K562 (cell line): ENCODE measurements at regions not wholly inside any gene's neighbourhood (a gene's known extent, or its start where the extent isn't known, plus 50 kb on each side); places are given as distances from the start of the nearest gene placed in this dataset.
A peak's percentile ranks its signal among the peaks of the same experiment; 100 is the strongest.

Source experiments
- ATF1 ChIP-seq, 2 experiments: fragments of 450-650 bp in 1 of 2; IDR thresholded peaks; 2 replicates each; pipeline ENCODE4 v1.6.1; 2016; ENCODE audit warnings: missing compliant biosample characterization in 1 of 2, missing genetic modification characterization in 1 of 2
- ATF4 ChIP-seq: fragments of 450-650 bp; formaldehyde crosslinking; IDR thresholded peaks from 2 replicates; pipeline ENCODE4 v1.4.0; 2022; ENCODE audit warnings: mild to moderate bottlenecking, moderate library complexity
- HDAC8 ChIP-seq: fragments of 450-650 bp; IDR thresholded peaks from 2 replicates; pipeline ENCODE4 v1.6.1; 2016; ENCODE audit warnings: mild to moderate bottlenecking, missing genetic modification characterization, moderate library complexity, missing compliant biosample characterization
- HIVEP1 ChIP-seq: fragments of 250-450 bp; sonication (Bioruptor Pico); IDR thresholded peaks from 2 replicates; pipeline ENCODE4 v1.4.0; 2020; ENCODE audit warnings: mild to moderate bottlenecking
- ID3 ChIP-seq, 2 experiments: fragments of 250-450 bp in 1 of 2; fragments of 450-650 bp in 1 of 2; sonication (Bioruptor Pico) in 1 of 2; IDR thresholded peaks; 2 replicates each; pipeline versions ENCODE4 v1.6.1 to v1.8.0; 2016 to 2021; ENCODE audit warnings: mild to moderate bottlenecking in 2 of 2, moderate library complexity in 2 of 2, missing compliant biosample characterization in 1 of 2, missing genetic modification characterization in 1 of 2
- ILK ChIP-seq: fragments of 450-650 bp; IDR thresholded peaks from 2 replicates; pipeline ENCODE4 v1.6.1; 2016; ENCODE audit warnings: missing genetic modification characterization, low read depth, mild to moderate bottlenecking, missing compliant biosample characterization, moderate library complexity, borderline replicate concordance
- KLF1 ChIP-seq: fragments of 450-650 bp; IDR thresholded peaks from 2 replicates; pipeline ENCODE4 v1.6.1; 2016; ENCODE audit warnings: missing genetic modification characterization, missing compliant biosample characterization
- PHF8 ChIP-seq: fragments of 200-600 bp; sonication (generic); IDR thresholded peaks from 2 replicates; pipeline ENCODE4 v1.6.1; 2012; ENCODE audit warnings: mixed run types, mild to moderate bottlenecking, inconsistent platforms, low read length, moderate library complexity, borderline replicate concordance
- PTTG1 ChIP-seq: fragments of 450-650 bp; IDR thresholded peaks from 2 replicates; pipeline ENCODE4 v1.6.1; 2016; ENCODE audit warnings: low read depth, mild to moderate bottlenecking, missing genetic modification characterization, missing compliant biosample characterization
- SMAD3 ChIP-seq: fragments of 450-650 bp; formaldehyde crosslinking; conservative IDR thresholded peaks from 2 replicates; pipeline ENCODE4 v1.4.0; 2020; ENCODE audit warnings: mild to moderate bottlenecking
- SMAD4 ChIP-seq: fragments of 250-450 bp; sonication (Bioruptor Pico); conservative IDR thresholded peaks from 2 replicates; pipeline ENCODE4 v1.8.0; 2021; ENCODE audit warnings: inconsistent platforms, mild to moderate bottlenecking, moderate library complexity
- TAL1 ChIP-seq: fragments of 450-650 bp; IDR thresholded peaks from 2 replicates; pipeline ENCODE4 v1.6.1; 2016; ENCODE audit warnings: mild to moderate bottlenecking
- TFAM ChIP-seq: fragments of 250-450 bp; sonication (Bioruptor Pico); conservative IDR thresholded peaks from 2 replicates; pipeline ENCODE4 v1.5.0; 2021; ENCODE audit warnings: mild to moderate bottlenecking, moderate library complexity
- ZNF263 ChIP-seq: sonication (generic); formaldehyde crosslinking; IDR thresholded peaks from 2 replicates; pipeline ENCODE4 v1.8.0; 2022; ENCODE audit warnings: mild to moderate bottlenecking, missing genetic modification reagents, borderline replicate concordance
- ZNF507 ChIP-seq: conservative IDR thresholded peaks from 2 replicates; pipeline ENCODE4 v1.6.1; 2017; ENCODE audit warnings: missing genetic modification characterization, missing compliant biosample characterization
- ZNF76 ChIP-seq: fragments of 250-450 bp; sonication (Bioruptor Pico); IDR thresholded peaks from 2 replicates; pipeline ENCODE4 v1.4.0; 2020; ENCODE audit warnings: mild to moderate bottlenecking, moderate library complexity, borderline replicate concordance
- ZNF766 ChIP-seq: fragments of 200-800 bp; sonication (Bioruptor generic); conservative IDR thresholded peaks from 2 replicates; pipeline ENCODE4 v1.6.1; 2016; ENCODE audit warnings: missing genetic modification characterization, missing compliant biosample characterization
- ZNF780A ChIP-seq: fragments of 250-450 bp; sonication (Bioruptor Pico); IDR thresholded peaks from 2 replicates; pipeline ENCODE4 v1.5.0; 2021; ENCODE audit warnings: mild to moderate bottlenecking
- TF ChIP-seq, protein P1 (sequence below): IDR thresholded peaks from 2 replicates; pipeline ENCODE4 v1.6.1; 2016; ENCODE audit warnings: missing genetic modification characterization, missing compliant biosample characterization
- TF ChIP-seq, protein P2 (sequence below): fragments of 450-650 bp; formaldehyde crosslinking; IDR thresholded peaks from 2 replicates; pipeline ENCODE4 v1.4.0; 2020; ENCODE audit warnings: mild to moderate bottlenecking, moderate library complexity
- TF ChIP-seq, protein P3 (sequence below): fragments of 450-650 bp; IDR thresholded peaks from 2 replicates; pipeline ENCODE4 v1.6.1; 2016; ENCODE audit warnings: missing biosample characterization, missing genetic modification characterization

DNA sequence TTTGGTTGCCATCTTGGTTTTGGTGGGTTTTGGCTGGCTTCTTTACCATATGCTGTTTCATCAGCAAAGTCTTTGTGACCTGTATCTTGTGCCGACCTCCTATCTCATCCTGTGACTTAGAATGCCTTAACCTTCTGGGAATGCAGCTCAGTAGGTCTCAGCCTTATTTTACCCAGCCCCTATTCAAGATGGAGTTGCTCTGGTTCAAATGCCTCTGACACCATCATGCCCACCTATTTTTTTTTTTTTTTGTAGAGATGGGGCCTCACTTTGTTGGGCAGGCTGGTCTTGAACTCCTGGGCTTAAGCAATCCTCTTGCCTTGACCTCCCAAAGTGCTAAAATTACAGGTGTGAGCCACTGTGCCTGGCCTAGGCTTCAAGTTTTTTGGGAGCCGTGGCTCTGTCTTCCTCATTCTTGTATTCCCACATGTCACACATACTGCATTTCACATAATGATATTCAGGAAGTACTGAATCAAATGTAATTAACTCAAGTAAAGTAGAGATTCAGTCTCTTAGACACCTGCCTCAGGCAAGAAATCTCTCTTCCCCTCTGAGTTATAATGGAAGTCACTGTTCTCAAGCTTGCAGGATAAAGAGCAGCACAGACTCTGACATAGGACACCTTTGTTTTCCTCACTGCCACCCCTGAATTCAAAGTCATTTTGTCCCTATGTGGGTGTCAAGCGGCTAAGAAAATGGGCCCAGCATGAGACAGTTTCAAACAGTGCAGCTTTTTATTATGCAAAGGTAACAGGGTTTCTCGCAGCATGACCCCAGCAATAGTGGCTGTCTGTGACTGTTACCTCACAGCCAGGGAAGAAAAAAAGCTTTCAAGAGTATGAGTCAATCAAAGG lies 159.0 kb downstream of the PTPN11 start (continued):
- no peak for TF ChIP-seq ATF1 (CRISPR knock-in tag; IDR thresholded peaks at IDR 0.05)
- peak; percentile 46; the same call in 1 of the 2 replicates for TF ChIP-seq ATF1 (tag; IDR thresholded peaks at IDR 0.05)
- TF ChIP-seq SMAD3 = peak; percentile 81; the same call in 1 of the 2 replicates
- TF ChIP-seq PTTG1 (tag) = peak; percentile 74; the same call in 1 of the 2 replicates
- no peak for TF ChIP-seq ZNF507
- 0 out of 2 replicates have a peak, but pooled peaks have one; percentile 63 for TF ChIP-seq ZNF76 (CRISPR knock-in tag)
- TF ChIP-seq ID3 (CRISPR knock-in tag; IDR thresholded peaks at IDR 0.05) = peak; percentile 54; the same call in 1 of the 2 replicates
- TF ChIP-seq ID3 (tag; IDR thresholded peaks at IDR 0.05) = no peak
- TF ChIP-seq SMAD4 (CRISPR knock-in tag) = peak; percentile 62
- 0 out of 2 replicates have a peak, but pooled peaks have one; percentile 59 for TF ChIP-seq HIVEP1 (CRISPR knock-in tag)
- TF ChIP-seq, protein P1, sequence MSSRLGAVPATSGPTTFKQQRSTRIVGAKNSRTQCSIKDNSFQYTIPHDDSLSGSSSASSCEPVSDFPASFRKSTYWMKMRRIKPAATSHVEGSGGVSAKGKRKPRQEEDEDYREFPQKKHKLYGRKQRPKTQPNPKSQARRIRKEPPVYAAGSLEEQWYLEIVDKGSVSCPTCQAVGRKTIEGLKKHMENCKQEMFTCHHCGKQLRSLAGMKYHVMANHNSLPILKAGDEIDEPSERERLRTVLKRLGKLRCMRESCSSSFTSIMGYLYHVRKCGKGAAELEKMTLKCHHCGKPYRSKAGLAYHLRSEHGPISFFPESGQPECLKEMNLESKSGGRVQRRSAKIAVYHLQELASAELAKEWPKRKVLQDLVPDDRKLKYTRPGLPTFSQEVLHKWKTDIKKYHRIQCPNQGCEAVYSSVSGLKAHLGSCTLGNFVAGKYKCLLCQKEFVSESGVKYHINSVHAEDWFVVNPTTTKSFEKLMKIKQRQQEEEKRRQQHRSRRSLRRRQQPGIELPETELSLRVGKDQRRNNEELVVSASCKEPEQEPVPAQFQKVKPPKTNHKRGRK = no peak
- 0 out of 2 replicates have a peak, but pooled peaks have one; percentile 24 for TF ChIP-seq KLF1 (tag)
- TF ChIP-seq TAL1 = no peak
- TF ChIP-seq ZNF780A = 0 out of 2 replicates have a peak, but pooled peaks have one; percentile 43
- TF ChIP-seq, protein P2, sequence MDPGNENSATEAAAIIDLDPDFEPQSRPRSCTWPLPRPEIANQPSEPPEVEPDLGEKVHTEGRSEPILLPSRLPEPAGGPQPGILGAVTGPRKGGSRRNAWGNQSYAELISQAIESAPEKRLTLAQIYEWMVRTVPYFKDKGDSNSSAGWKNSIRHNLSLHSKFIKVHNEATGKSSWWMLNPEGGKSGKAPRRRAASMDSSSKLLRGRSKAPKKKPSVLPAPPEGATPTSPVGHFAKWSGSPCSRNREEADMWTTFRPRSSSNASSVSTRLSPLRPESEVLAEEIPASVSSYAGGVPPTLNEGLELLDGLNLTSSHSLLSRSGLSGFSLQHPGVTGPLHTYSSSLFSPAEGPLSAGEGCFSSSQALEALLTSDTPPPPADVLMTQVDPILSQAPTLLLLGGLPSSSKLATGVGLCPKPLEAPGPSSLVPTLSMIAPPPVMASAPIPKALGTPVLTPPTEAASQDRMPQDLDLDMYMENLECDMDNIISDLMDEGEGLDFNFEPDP (CRISPR knock-in tag) = 0 out of 2 replicates have a peak, but pooled peaks have one; percentile 77
- TF ChIP-seq, protein P3, sequence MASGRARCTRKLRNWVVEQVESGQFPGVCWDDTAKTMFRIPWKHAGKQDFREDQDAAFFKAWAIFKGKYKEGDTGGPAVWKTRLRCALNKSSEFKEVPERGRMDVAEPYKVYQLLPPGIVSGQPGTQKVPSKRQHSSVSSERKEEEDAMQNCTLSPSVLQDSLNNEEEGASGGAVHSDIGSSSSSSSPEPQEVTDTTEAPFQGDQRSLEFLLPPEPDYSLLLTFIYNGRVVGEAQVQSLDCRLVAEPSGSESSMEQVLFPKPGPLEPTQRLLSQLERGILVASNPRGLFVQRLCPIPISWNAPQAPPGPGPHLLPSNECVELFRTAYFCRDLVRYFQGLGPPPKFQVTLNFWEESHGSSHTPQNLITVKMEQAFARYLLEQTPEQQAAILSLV (tag) = peak; percentile 87
- TF ChIP-seq HDAC8 = peak; percentile 96
- no peak for TF ChIP-seq PHF8
- no peak for TF ChIP-seq TFAM
- TF ChIP-seq ILK = 0 out of 2 replicates have a peak, but pooled peaks have one; percentile 55
- 0 out of 2 replicates have a peak, but pooled peaks have one; percentile 16 for TF ChIP-seq ATF4 (CRISPR knock-in tag)
- no peak for TF ChIP-seq ZNF263 (CRISPR knock-in tag)
- TF ChIP-seq ZNF766 = peak; percentile 78
